CD14-positive monocyte (primary cell): ENCODE measurements at regions not wholly inside any gene's neighbourhood (a gene's known extent, or its start where the extent isn't known, plus 50 kb on each side); places are given as distances from the start of the nearest gene placed in this dataset.
"Not testable (repeated sequence)": the region's sequence is repeated elsewhere in the genome, so short reads cannot be mapped to it uniquely, and the experiment has no call there.

Experiments
- DNase-seq, 3 donors: peaks; one replicate each; pipeline ENCODE4 v3.0.0-alpha.2; 2011 to 2022
- H2AFZ ChIP-seq: 2 replicates; pipeline ENCODE4 v1.6.0; 2012; ENCODE audit warnings: mild to moderate bottlenecking, low read depth, low read length, inconsistent platforms; ENCODE audit not compliant: insufficient read depth, poor library complexity, severe bottlenecking
- H3K27ac ChIP-seq, 2 donors: 1 replicate in 1 of 2; 2 replicates in 1 of 2; pipeline ENCODE4 v1.5.1; 2012 to 2013; ENCODE audit warnings: low read length in 2 of 2, control low read depth in 1 of 2, inconsistent platforms in 1 of 2, low read depth in 1 of 2, mild to moderate bottlenecking in 1 of 2
- H3K27me3 ChIP-seq, 2 donors: one replicate each; pipeline versions ENCODE4 v1.6.0 to v1.6.1; 2011 to 2013; ENCODE audit warnings: low read length in 2 of 2; ENCODE audit not compliant: control insufficient read depth in 2 of 2, insufficient read depth in 2 of 2
- H3K36me3 ChIP-seq, 2 donors: replicated peaks in 1 of 2; 1 replicate in 1 of 2; 2 replicates in 1 of 2; pipeline versions ENCODE4 v1.5.1 to v1.6.1; 2012 to 2013; ENCODE audit warnings: low read length in 2 of 2, control low read depth in 1 of 2, inconsistent platforms in 1 of 2, mild to moderate bottlenecking in 1 of 2; ENCODE audit not compliant: insufficient read depth in 2 of 2, control insufficient read depth in 1 of 2
- H3K4me1 ChIP-seq, 2 donors: 1 replicate in 1 of 2; 2 replicates in 1 of 2; pipeline versions ENCODE4 v1.5.1 to v1.6.1; 2012 to 2013; ENCODE audit warnings: low read length in 2 of 2, control low read depth in 1 of 2, inconsistent platforms in 1 of 2, mild to moderate bottlenecking in 1 of 2, moderate library complexity in 1 of 2; ENCODE audit not compliant: insufficient read depth in 2 of 2, control insufficient read depth in 1 of 2
- H3K4me2 ChIP-seq: replicated peaks from 2 replicates; pipeline ENCODE3; 2012; ENCODE audit warnings: low read length, moderate library complexity, mild to moderate bottlenecking; ENCODE audit not compliant: poor library complexity, severe bottlenecking; ENCODE audit errors: extremely low read depth
- H3K4me3 ChIP-seq, 3 experiments: fragments of 200-600 bp in 1 of 3; sonication (generic) in 1 of 3; replicated peaks in 1 of 3; 1 replicate in 2 of 3; 2 replicates in 1 of 3; pipeline ENCODE4 v1.5.1; 2011 to 2013; ENCODE audit warnings: low read length in 3 of 3, mild to moderate bottlenecking in 3 of 3, control low read depth in 2 of 3, low read depth in 2 of 3, inconsistent platforms in 1 of 3, moderate library complexity in 1 of 3
- H3K79me2 ChIP-seq: 2 replicates; pipeline ENCODE4 v1.6.0; 2012; ENCODE audit warnings: mild to moderate bottlenecking, control low read depth, inconsistent platforms, low read length, moderate library complexity; ENCODE audit not compliant: insufficient read depth
- H3K9ac ChIP-seq: 2 replicates; pipeline ENCODE4 v1.6.0; 2017; ENCODE audit warnings: low read length, mild to moderate bottlenecking; ENCODE audit not compliant: insufficient read depth, poor library complexity, severe bottlenecking
- H3K9me3 ChIP-seq, 2 donors: replicated peaks in 1 of 2; 1 replicate in 1 of 2; 2 replicates in 1 of 2; pipeline versions ENCODE4 v1.5.1 to v1.6.1; 2012 to 2013; ENCODE audit warnings: low read length in 2 of 2, control low read depth in 1 of 2; ENCODE audit not compliant: control insufficient read depth in 1 of 2, insufficient read depth in 1 of 2
- H4K20me1 ChIP-seq: 2 replicates; pipeline ENCODE4 v1.6.0; 2012; ENCODE audit warnings: mild to moderate bottlenecking, low read length, control low read depth, moderate library complexity; ENCODE audit not compliant: insufficient read depth
- H3K27ac Mint-ChIP-seq, 7 donors: one replicate each; pipeline ENCODE4 v1.8.0; 2020; ENCODE audit warnings: mild to moderate bottlenecking in 7 of 7, mixed read lengths in 7 of 7, moderate library complexity in 6 of 7, inconsistent platforms in 2 of 7
- H3K27me3 Mint-ChIP-seq, 3 donors: one replicate each; pipeline ENCODE4 v1.8.0; 2021 to 2022; ENCODE audit warnings: low read depth in 3 of 3, mild to moderate bottlenecking in 3 of 3, mixed read lengths in 3 of 3, moderate library complexity in 3 of 3, inconsistent platforms in 1 of 3
- H3K36me3 Mint-ChIP-seq, 2 donors: one replicate each; pipeline ENCODE4 v1.8.0; 2020; ENCODE audit warnings: mixed read lengths in 2 of 2, inconsistent platforms in 1 of 2, mild to moderate bottlenecking in 1 of 2
- H3K4me1 Mint-ChIP-seq: one replicate; pipeline ENCODE4 v1.8.0; 2020; ENCODE audit warnings: mild to moderate bottlenecking, mixed read lengths
- H3K4me3 Mint-ChIP-seq, 2 donors: one replicate each; pipeline ENCODE4 v1.8.0; 2020; ENCODE audit warnings: mild to moderate bottlenecking in 2 of 2, mixed read lengths in 2 of 2, moderate library complexity in 1 of 2
- H3K9me3 Mint-ChIP-seq, 7 donors: one replicate each; pipeline ENCODE4 v1.8.0; 2020 to 2022; ENCODE audit warnings: mixed read lengths in 7 of 7, mild to moderate bottlenecking in 6 of 7, moderate library complexity in 6 of 7, inconsistent platforms in 2 of 7
- WGBS: methylation state at CpG from one replicate; pipeline ENCODE4 v1.1.5; 2013; ENCODE audit warnings: missing lambda C conversion rate; ENCODE audit not compliant: insufficient coverage; 5-methylcytosine and 5-hydroxymethylcytosine counted together
- intact Hi-C, 2 donors: fragments of 100-400 bp; cut with micrococcal nuclease; formaldehyde crosslinking; loops; one replicate each; pipeline versions ENCODE4 v1.15.0 to v1.15.1; 2023
- TF ChIP-seq, protein P1 (sequence below): fragments of 200-600 bp; IDR thresholded peaks from one replicate; pipeline ENCODE4 v1.8.0; 2022; ENCODE audit warnings: antibody characterized with exemption, mild to moderate bottlenecking

DNA sequence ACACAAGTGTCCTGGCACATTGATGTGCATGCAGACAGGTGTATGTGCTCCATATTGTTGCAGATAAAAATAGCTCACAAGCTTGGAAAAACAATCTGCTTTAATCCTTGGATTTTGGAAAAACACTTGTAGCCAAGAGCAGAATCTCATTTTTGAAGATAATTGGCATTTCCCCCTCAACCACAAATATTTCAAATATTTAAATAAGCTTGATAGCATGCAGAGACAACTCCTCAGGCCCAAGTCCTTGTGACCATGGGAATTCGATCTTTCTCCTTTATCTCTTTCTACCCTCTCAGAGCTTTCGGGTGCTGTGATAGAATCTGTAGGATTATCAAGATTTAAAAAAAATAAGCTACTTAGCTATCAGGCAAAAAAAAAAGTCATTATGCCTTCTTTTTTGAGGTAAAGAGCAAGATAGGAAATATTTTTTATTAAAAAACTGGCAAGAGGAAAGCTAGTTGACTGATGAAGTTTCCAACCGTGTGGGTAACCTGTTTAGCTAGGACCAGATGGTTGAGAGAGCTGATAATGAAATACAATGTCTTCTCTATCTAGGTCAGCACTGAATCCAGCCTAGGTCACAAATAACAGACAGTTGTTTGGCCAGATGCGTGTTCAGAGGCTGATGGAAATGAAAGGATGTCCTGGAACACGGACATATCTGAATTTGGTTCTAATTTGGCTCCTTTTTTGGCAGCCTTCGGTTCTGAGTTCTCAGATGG is 54.9 kb upstream of the SNRK start:
- H3K79me2 ChIP-seq, result no peaks in the 10 kb centered on the region
- H3K4me2 ChIP-seq, result no peak overlapping the region
- H4K20me1 ChIP-seq, result no peaks in the 10 kb centered on the region
- intact Hi-C loops, result no loop called here
- no peak for DNase-seq
- no peaks in the 10 kb centered on the region for H3K4me1 Mint-ChIP-seq
- H3K27me3 Mint-ChIP-seq, result peaks cover 0 to 1% (median 0%) of the 10 kb centered on the region in 3 donors
- WGBS, result 95% methylated on average over 4 of the region's 6 CpGs
- H3K9ac ChIP-seq, result no peak overlapping the region
- H3K27ac Mint-ChIP-seq, result peak overlapping the region in 1 of 7 donors; percentile 46
- no peak overlapping the region for H3K27ac ChIP-seq
- peaks cover 14 to 21% (median 17%) of the 10 kb centered on the region in 7 donors for H3K9me3 Mint-ChIP-seq
- H3K36me3 Mint-ChIP-seq, result no peaks in the 10 kb centered on the region
- H3K9me3 ChIP-seq, result peaks cover 0 to 3% of the 10 kb centered on the region in 2 donors
- TF ChIP-seq, protein P1, sequence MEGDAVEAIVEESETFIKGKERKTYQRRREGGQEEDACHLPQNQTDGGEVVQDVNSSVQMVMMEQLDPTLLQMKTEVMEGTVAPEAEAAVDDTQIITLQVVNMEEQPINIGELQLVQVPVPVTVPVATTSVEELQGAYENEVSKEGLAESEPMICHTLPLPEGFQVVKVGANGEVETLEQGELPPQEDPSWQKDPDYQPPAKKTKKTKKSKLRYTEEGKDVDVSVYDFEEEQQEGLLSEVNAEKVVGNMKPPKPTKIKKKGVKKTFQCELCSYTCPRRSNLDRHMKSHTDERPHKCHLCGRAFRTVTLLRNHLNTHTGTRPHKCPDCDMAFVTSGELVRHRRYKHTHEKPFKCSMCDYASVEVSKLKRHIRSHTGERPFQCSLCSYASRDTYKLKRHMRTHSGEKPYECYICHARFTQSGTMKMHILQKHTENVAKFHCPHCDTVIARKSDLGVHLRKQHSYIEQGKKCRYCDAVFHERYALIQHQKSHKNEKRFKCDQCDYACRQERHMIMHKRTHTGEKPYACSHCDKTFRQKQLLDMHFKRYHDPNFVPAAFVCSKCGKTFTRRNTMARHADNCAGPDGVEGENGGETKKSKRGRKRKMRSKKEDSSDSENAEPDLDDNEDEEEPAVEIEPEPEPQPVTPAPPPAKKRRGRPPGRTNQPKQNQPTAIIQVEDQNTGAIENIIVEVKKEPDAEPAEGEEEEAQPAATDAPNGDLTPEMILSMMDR, result no peak
- H3K27me3 ChIP-seq, result no peaks in the 10 kb centered on the region
- H3K4me3 Mint-ChIP-seq, result no peak overlapping the region
- H3K36me3 ChIP-seq, result no peaks in the 10 kb centered on the region
- no peak overlapping the region for H3K4me3 ChIP-seq
- no peak overlapping the region for H2AFZ ChIP-seq
- H3K4me1 ChIP-seq, result no peaks in the 10 kb centered on the region

DNA sequence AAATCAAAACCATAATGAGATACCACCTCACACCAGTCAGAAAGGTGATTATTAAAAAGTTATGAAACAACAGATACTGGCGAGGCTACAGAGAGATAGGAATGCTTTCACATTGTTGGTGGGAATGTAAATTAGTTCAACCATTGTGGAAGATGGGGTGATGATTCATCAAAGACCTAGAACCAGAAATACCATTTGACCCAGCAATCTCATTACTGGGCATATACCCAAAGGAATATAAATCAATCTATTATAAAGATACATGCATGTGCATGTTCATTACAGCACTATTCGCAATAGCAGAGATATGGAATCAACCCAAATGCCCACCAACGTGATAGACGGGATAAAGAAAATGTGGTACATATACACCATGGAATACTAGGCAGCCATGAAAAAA is 56.5 kb upstream of the SNRK start:
- WGBS, result no CpG with 5 or more reads among the region's 4 CpGs
- not testable (repeated sequence) for H3K36me3 ChIP-seq, H3K36me3 Mint-ChIP-seq, H3K27me3 ChIP-seq, H3K27me3 Mint-ChIP-seq, H4K20me1 ChIP-seq, H3K4me3 Mint-ChIP-seq, H3K27ac Mint-ChIP-seq, H3K9me3 ChIP-seq, H3K9ac ChIP-seq, H3K4me2 ChIP-seq, H3K4me3 ChIP-seq, H3K4me1 ChIP-seq, H3K79me2 ChIP-seq, DNase-seq, H3K4me1 Mint-ChIP-seq, H2AFZ ChIP-seq, H3K27ac ChIP-seq
- intact Hi-C loops, result loop anchor here in 1 of 2 donors (10.0 kb wide), 1 partner anchor 275 kb away; no protein-coding TSS in a partner anchor
- peaks cover 15 to 21% (median 17%) of the 10 kb centered on the region in 7 donors for H3K9me3 Mint-ChIP-seq

DNA sequence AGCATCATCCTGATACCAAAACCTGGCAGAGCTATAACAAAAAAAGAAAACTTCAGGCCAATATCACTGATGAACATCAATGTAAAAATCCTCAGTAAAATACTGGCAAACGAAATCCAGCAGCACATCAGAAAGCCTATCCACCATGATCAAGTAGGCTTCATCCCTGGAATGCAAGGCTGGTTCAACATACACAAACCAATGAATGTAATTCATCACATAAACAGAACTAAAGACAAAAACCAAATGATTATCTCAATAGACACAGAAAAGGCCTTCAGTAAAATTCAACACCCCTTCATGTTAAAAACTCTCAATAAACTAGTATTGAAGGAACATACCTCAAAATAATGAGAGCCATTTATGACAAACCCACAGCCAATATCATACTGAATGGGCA is 58.7 kb upstream of the SNRK start:
- not testable (repeated sequence) for H2AFZ ChIP-seq, H3K4me3 ChIP-seq, H3K36me3 Mint-ChIP-seq, DNase-seq, H4K20me1 ChIP-seq, H3K27ac ChIP-seq, H3K4me2 ChIP-seq, H3K27ac Mint-ChIP-seq, H3K79me2 ChIP-seq, H3K27me3 Mint-ChIP-seq, H3K9ac ChIP-seq, H3K4me1 ChIP-seq, H3K27me3 ChIP-seq, H3K4me1 Mint-ChIP-seq, H3K36me3 ChIP-seq, H3K9me3 ChIP-seq, H3K4me3 Mint-ChIP-seq
- intact Hi-C loops, result loop anchor here in 1 of 2 donors (10.0 kb wide), 1 partner anchor 277 kb away; no protein-coding TSS in a partner anchor
- peaks cover 15 to 21% (median 18%) of the 10 kb centered on the region in 7 donors for H3K9me3 Mint-ChIP-seq
- WGBS, result 75% methylated on average over 1 of the region's 1 CpG
